DOHH2 (cell line): ENCODE measurements at regions not wholly inside any gene's neighbourhood (a gene's known extent, or its start where the extent isn't known, plus 50 kb on each side); places are given as distances from the start of the nearest gene placed in this dataset.

Source experiments
- H3F3A ChIP-seq: fragments of 200-600 bp; sonication (generic), shearing (Covaris generic); 2 replicates; pipeline ENCODE4 v1.6.0; 2016; ENCODE audit warnings: antibody characterized with exemption, mild to moderate bottlenecking; ENCODE audit not compliant: control insufficient read depth, insufficient read depth
- H3K27ac ChIP-seq: fragments of 200-600 bp; sonication (generic); 2 replicates; pipeline ENCODE4 v1.5.1; 2014; ENCODE audit warnings: low read depth, mild to moderate bottlenecking, low read length, moderate library complexity
- H3K27me3 ChIP-seq: fragments of 200-600 bp; sonication (generic); 2 replicates; pipeline ENCODE4 v1.6.1; 2014; ENCODE audit warnings: mild to moderate bottlenecking, low read length, mixed read lengths; ENCODE audit not compliant: control insufficient read depth
- H3K36me3 ChIP-seq: fragments of 200-600 bp; sonication (generic); 2 replicates; pipeline ENCODE4 v1.6.1; 2014; ENCODE audit warnings: mild to moderate bottlenecking, low read length, moderate library complexity, mixed read lengths; ENCODE audit not compliant: control insufficient read depth
- H3K4me1 ChIP-seq: fragments of 200-600 bp; sonication (generic); 2 replicates; pipeline ENCODE4 v1.6.1; 2014; ENCODE audit warnings: mild to moderate bottlenecking, low read length, mixed read lengths; ENCODE audit not compliant: control insufficient read depth
- H3K4me2 ChIP-seq: fragments of 200-600 bp; sonication (generic); 2 replicates; pipeline ENCODE4 v1.6.0; 2014; ENCODE audit warnings: mild to moderate bottlenecking, low read length, moderate library complexity
- H3K4me3 ChIP-seq: fragments of 200-600 bp; sonication (generic); 2 replicates; pipeline ENCODE4 v1.5.1; 2014; ENCODE audit warnings: mild to moderate bottlenecking, low read length, mixed read lengths
- H3K79me2 ChIP-seq: fragments of 200-600 bp; sonication (generic); 2 replicates; pipeline ENCODE4 v1.6.1; 2014; ENCODE audit warnings: mild to moderate bottlenecking, low read length, mixed read lengths; ENCODE audit not compliant: control insufficient read depth
- H3K9me2 ChIP-seq: fragments of 200-600 bp; sonication (generic); replicated peaks from 2 replicates; pipeline ENCODE4 v1.6.1; 2014; ENCODE audit warnings: mild to moderate bottlenecking, low read length, mixed read lengths; ENCODE audit not compliant: control insufficient read depth
- H3K9me3 ChIP-seq: fragments of 200-600 bp; sonication (generic); 2 replicates; pipeline ENCODE4 v1.6.1; 2014; ENCODE audit warnings: antibody characterized with exemption, low read length, mixed read lengths; ENCODE audit not compliant: control insufficient read depth, insufficient read depth
- H4K20me1 ChIP-seq: fragments of 200-600 bp; sonication (generic); 2 replicates; pipeline ENCODE4 v1.6.0; 2014; ENCODE audit warnings: low read depth, mild to moderate bottlenecking, antibody characterized with exemption, low read length, moderate library complexity; ENCODE audit not compliant: control insufficient read depth, insufficient read depth
- CTCF ChIP-seq: fragments of 200-600 bp; sonication (generic); IDR thresholded peaks from one replicate; pipeline ENCODE4 v1.5.1; 2014; ENCODE audit warnings: antibody characterized with exemption, mild to moderate bottlenecking, low read depth, low read length; ENCODE audit not compliant: poor library complexity, severe bottlenecking
- EZH2phosphoT487 ChIP-seq: fragments of 200-600 bp; sonication (generic); IDR thresholded peaks from 2 replicates; pipeline ENCODE4 v1.6.1; 2017; ENCODE audit warnings: borderline replicate concordance, mild to moderate bottlenecking, antibody characterized with exemption, low read length, moderate library complexity, mixed read lengths

- Histone ChIP-seq H4K20me1 (no peaks in the 10 kb centered on the region), H3K4me2 (no peak overlapping the region), H3K27me3 (no peaks in the 10 kb centered on the region), H3K9me3 (no peaks in the 10 kb centered on the region), H3F3A (no peaks in the 10 kb centered on the region), H3K79me2 (no peaks in the 10 kb centered on the region), H3K36me3 (no peaks in the 10 kb centered on the region), H3K4me1 (no peaks in the 10 kb centered on the region), H3K4me3 (no peak overlapping the region), H3K9me2 (no peaks in the 10 kb centered on the region), H3K27ac (no peak overlapping the region)
- TF ChIP-seq CTCF: peak; percentile 99
- TF ChIP-seq EZH2phosphoT487: no peak
Observed at GRCh38 chr7:34320926-34321661, 336.9 kb upstream of the NPSR1 start.

GRCh38 chr7:34322841-34323240, 335.2 kb upstream of the NPSR1 start:
- Histone ChIP-seq H3K79me2 (no peaks in the 10 kb centered on the region), H3K4me1 (no peaks in the 10 kb centered on the region), H3F3A (no peaks in the 10 kb centered on the region), H3K27ac (no peak overlapping the region), H3K9me3 (no peaks in the 10 kb centered on the region), H3K4me3 (no peak overlapping the region), H3K4me2 (no peak overlapping the region), H3K27me3 (no peaks in the 10 kb centered on the region), H3K36me3 (no peaks in the 10 kb centered on the region), H4K20me1 (no peaks in the 10 kb centered on the region), H3K9me2 (no peaks in the 10 kb centered on the region)
- no peak for TF ChIP-seq EZH2phosphoT487
- no peak for TF ChIP-seq CTCF

DNA sequence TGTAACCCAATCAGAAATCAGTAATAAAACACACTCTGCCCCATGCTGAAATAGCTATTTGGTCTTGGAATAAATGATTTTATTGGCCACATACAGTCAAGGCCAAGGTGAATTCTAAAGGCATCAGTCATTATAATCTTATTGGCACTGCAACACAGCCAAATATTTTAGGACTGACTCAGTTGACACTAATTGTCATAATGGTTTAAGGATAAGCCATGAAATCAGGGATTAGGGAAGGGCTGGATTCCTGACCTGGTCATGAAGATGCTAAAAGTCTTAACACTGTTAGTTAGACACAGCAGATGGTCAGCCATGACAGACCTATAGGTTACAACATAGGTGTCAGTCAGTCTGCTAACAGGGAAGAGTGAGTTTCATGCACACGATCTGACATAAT, 330.3 kb upstream of the NPSR1 start:
- no peaks in the 10 kb centered on the region for H3K27me3 ChIP-seq
- H3K9me3 ChIP-seq: no peaks in the 10 kb centered on the region
- no peaks in the 10 kb centered on the region for H3K4me1 ChIP-seq
- TF ChIP-seq EZH2phosphoT487 (no peak), CTCF (no peak)
- no peaks in the 10 kb centered on the region for H4K20me1 ChIP-seq
- H3K36me3 ChIP-seq: no peaks in the 10 kb centered on the region
- H3F3A ChIP-seq: no peaks in the 10 kb centered on the region
- no peaks in the 10 kb centered on the region for H3K79me2 ChIP-seq
- H3K4me3 ChIP-seq: no peak overlapping the region
- H3K9me2 ChIP-seq: no peaks in the 10 kb centered on the region
- H3K4me2 ChIP-seq: no peak overlapping the region
- no peak overlapping the region for H3K27ac ChIP-seq
